ENCODE measurements at regions not wholly inside any gene's neighbourhood (a gene's known extent, or its start where the extent isn't known, plus 50 kb on each side); places are given as distances from the start of the nearest gene placed in this dataset.

- TF ChIP-seq EZH2 (IDR thresholded peaks at IDR 0.05; ENCODE audit: insufficient read depth, poor library complexity, severe bottlenecking) (no peak), EZH2phosphoT487 (IDR thresholded peaks at IDR 0.05; ENCODE audit: insufficient read depth, low read depth) (no peak)
Observed at GRCh38 chr21:38938343-38938742, 132.6 kb downstream of the ETS2 start.

Measured in GM23248 (cell line).